GM12878 (cell line): ENCODE measurements at regions not wholly inside any gene's neighbourhood (a gene's known extent, or its start where the extent isn't known, plus 50 kb on each side); places are given as distances from the start of the nearest gene placed in this dataset.

Experiments
- ATAC-seq: fragments of 200-7000 bp; cut with Tn5 transposase; 3 replicates; pipeline ENCODE4 v1.9.1; 2020; ENCODE audit warnings: mild to moderate bottlenecking, moderate library complexity
- BruUV-seq: library from RNA; stranded (reverse); fragments of 400-500 nt; replicated peaks from 2 replicates; lab custom pipeline; 2021; lab: Mats Ljungman, UMichigan
- CTCF ChIA-PET: fragments of 300-600 bp; sonication (Branson Sonifier 250); formaldehyde crosslinking; extraction: SDS; loops from one replicate; lab custom pipeline; 2021; ENCODE audit warnings: inconsistent platforms; lab: Yijun Ruan, JAX
- POLR2A ChIA-PET: fragments of 350-600 bp; formaldehyde crosslinking; extraction: SDS; loops from one replicate; lab custom pipeline; 2021; ENCODE audit warnings: inconsistent platforms; lab: Charles Lee
- RAD21 ChIA-PET: fragments of 300-600 bp; sonication (Branson Sonifier 250); formaldehyde crosslinking; loops from one replicate; lab custom pipeline; 2023; ENCODE audit warnings: antibody characterized with exemption; ENCODE audit not compliant: unreplicated experiment; lab: Charles Lee
- SMC1A ChIA-PET: fragments of 300-600 bp; sonication (Branson Sonifier 250); formaldehyde crosslinking; loops from one replicate; lab custom pipeline; 2023; ENCODE audit not compliant: unreplicated experiment, uncharacterized antibody; lab: Charles Lee
- DNase-seq: peaks from one replicate; pipeline ENCODE4 v3.0.0-alpha.2; 2011; ENCODE audit warnings: low read depth, low spot score
- FAIRE-seq: peaks from 3 replicates; lab custom pipeline; 2011; peaks lifted over from hg19 to GRCh38; lab: Jason Lieb, UNC
- H2AFZ ChIP-seq: 2 replicates; pipeline ENCODE4 v1.6.0; 2011; ENCODE audit warnings: low read depth, low read length, control low read depth; ENCODE audit not compliant: control insufficient read depth
- H3K27ac ChIP-seq: 2 replicates; pipeline ENCODE4 v1.5.1; 2011; ENCODE audit warnings: control low read depth; ENCODE audit not compliant: control insufficient read depth, insufficient read depth
- H3K27me3 ChIP-seq, 2 experiments: replicated peaks in 1 of 2; 2 replicates each; pipeline versions ENCODE4 v1.6.0 to v1.6.1; 2011; ENCODE audit warnings: low read length in 1 of 2; ENCODE audit not compliant: control insufficient read depth in 2 of 2, insufficient read depth in 2 of 2
- H3K36me3 ChIP-seq, 2 experiments: 2 replicates each; pipeline ENCODE4 v1.5.1; 2011; ENCODE audit warnings: low read length in 1 of 2; ENCODE audit not compliant: control insufficient read depth in 2 of 2, insufficient read depth in 2 of 2
- H3K4me1 ChIP-seq: 2 replicates; pipeline ENCODE4 v1.6.1; 2011; ENCODE audit warnings: mild to moderate bottlenecking, low read length, moderate library complexity, mixed read lengths; ENCODE audit not compliant: control insufficient read depth, insufficient read depth
- H3K4me2 ChIP-seq: 2 replicates; pipeline ENCODE4 v1.6.0; 2011; ENCODE audit warnings: control low read depth; ENCODE audit not compliant: control insufficient read depth, insufficient read depth
- H3K4me3 ChIP-seq: fragments of 200-600 bp; sonication (generic); 2 replicates; pipeline ENCODE4 v1.5.1; 2016
- H3K79me2 ChIP-seq: 2 replicates; pipeline ENCODE4 v1.6.0; 2011; ENCODE audit warnings: low read length; ENCODE audit not compliant: control insufficient read depth, insufficient read depth
- H3K9ac ChIP-seq: 2 replicates; pipeline ENCODE4 v1.8.0; 2011; ENCODE audit warnings: low read length, control low read depth, mixed read lengths; ENCODE audit not compliant: control insufficient read depth, insufficient read depth
- H3K9me3 ChIP-seq: replicated peaks from 3 replicates; pipeline ENCODE4 v1.5.1; 2011; ENCODE audit warnings: mild to moderate bottlenecking, low read length; ENCODE audit not compliant: control insufficient read depth, insufficient read depth
- H4K20me1 ChIP-seq: 2 replicates; pipeline ENCODE4 v1.6.0; 2011; ENCODE audit not compliant: control insufficient read depth, insufficient read depth
- ASH2L ChIP-seq: fragments of 300-600, 200-600 bp; sonication (generic); IDR thresholded peaks from 2 replicates; pipeline ENCODE4 v1.6.1; 2017; ENCODE audit warnings: low read depth, mild to moderate bottlenecking, borderline replicate concordance
- BCL11A ChIP-seq: IDR thresholded peaks from 2 replicates; pipeline ENCODE4 v1.6.1; 2011; ENCODE audit warnings: low read depth, low read length
- CBX3 ChIP-seq: fragments of 200-600 bp; sonication (generic); IDR thresholded peaks from 2 replicates; pipeline ENCODE4 v1.6.1; 2016; ENCODE audit warnings: low read depth, borderline replicate concordance
- CHD2 ChIP-seq: IDR thresholded peaks from 2 replicates; pipeline ENCODE4 v1.6.1; 2011; ENCODE audit warnings: low read depth, low read length, improper control_type of control experiment, borderline replicate concordance
- HDAC6 ChIP-seq: fragments of 200-600 bp; sonication (generic); IDR thresholded peaks from one replicate; pipeline ENCODE4 v1.8.0; 2017; ENCODE audit warnings: antibody characterized with exemption; ENCODE audit not compliant: unreplicated experiment
- JUNB ChIP-seq: IDR thresholded peaks from 2 replicates; pipeline ENCODE4 v1.6.1; 2016; ENCODE audit warnings: antibody characterized with exemption, mild to moderate bottlenecking
- JUND ChIP-seq: IDR thresholded peaks from 2 replicates; pipeline ENCODE4 v1.6.1; 2012; ENCODE audit warnings: low read depth, mild to moderate bottlenecking, low read length, improper control_type of control experiment, moderate library complexity
- KLF5 ChIP-seq: fragments of 450-650 bp; IDR thresholded peaks from 2 replicates; pipeline ENCODE4 v1.6.1; 2014; ENCODE audit warnings: mild to moderate bottlenecking; ENCODE audit not compliant: partially characterized antibody
- MYB ChIP-seq: fragments of 150-350 bp; IDR thresholded peaks from 2 replicates; pipeline ENCODE4 v1.6.1; 2014; ENCODE audit warnings: mild to moderate bottlenecking, low read depth, low read length, borderline replicate concordance
- NFYB ChIP-seq: IDR thresholded peaks from 2 replicates; pipeline ENCODE4 v1.6.1; 2011; ENCODE audit warnings: low read depth, mild to moderate bottlenecking, low read length, improper control_type of control experiment, moderate library complexity; ENCODE audit not compliant: insufficient read depth
- SMAD1 ChIP-seq: fragments of 450-650 bp; IDR thresholded peaks from 2 replicates; pipeline ENCODE4 v1.6.1; 2018; ENCODE audit warnings: mild to moderate bottlenecking, low read depth; ENCODE audit not compliant: partially characterized antibody
- TAF1 ChIP-seq: IDR thresholded peaks from 2 replicates; pipeline ENCODE4 v1.6.1; 2011; ENCODE audit warnings: mild to moderate bottlenecking, low read depth, low read length, borderline replicate concordance
- WRNIP1 ChIP-seq: IDR thresholded peaks from 2 replicates; pipeline ENCODE4 v1.6.1; 2011; ENCODE audit warnings: low read depth, low read length, improper control_type of control experiment, borderline replicate concordance
- ZZZ3 ChIP-seq: IDR thresholded peaks from 2 replicates; pipeline ENCODE4 v1.6.1; 2011; ENCODE audit warnings: low read depth; ENCODE audit not compliant: control insufficient read depth, insufficient read length
- in situ Hi-C: fragments of 300-500 bp; cut with MboI; formaldehyde crosslinking; loops from 9 replicates; pipeline ENCODE4 v1.14.3; 2018; ENCODE audit warnings: mixed read lengths
- intact Hi-C: fragments of 100-400 bp; cut with micrococcal nuclease; formaldehyde crosslinking; loops from one replicate; pipeline ENCODE4 v1.14.2; 2022; ENCODE audit not compliant: unreplicated experiment
- TF ChIP-seq, protein P1 (sequence below): IDR thresholded peaks from 2 replicates; pipeline ENCODE4 v1.6.1; 2012; ENCODE audit warnings: low read length, inconsistent platforms
- TF ChIP-seq, protein P2 (sequence below): fragments of 450-650 bp; formaldehyde crosslinking; IDR thresholded peaks from 2 replicates; pipeline ENCODE4 v1.5.0; 2022; ENCODE audit warnings: mild to moderate bottlenecking, missing genetic modification characterization
- TF ChIP-seq, protein P3 (sequence below): IDR thresholded peaks from 2 replicates; pipeline ENCODE4 v1.6.1; 2012; ENCODE audit warnings: low read depth, low read length, improper control_type of control experiment
- TF ChIP-seq, protein P4 (sequence below): fragments of 450-650 bp; formaldehyde crosslinking; IDR thresholded peaks from 2 replicates; pipeline ENCODE4 v1.4.0; 2022; ENCODE audit warnings: mild to moderate bottlenecking, moderate library complexity

DNA sequence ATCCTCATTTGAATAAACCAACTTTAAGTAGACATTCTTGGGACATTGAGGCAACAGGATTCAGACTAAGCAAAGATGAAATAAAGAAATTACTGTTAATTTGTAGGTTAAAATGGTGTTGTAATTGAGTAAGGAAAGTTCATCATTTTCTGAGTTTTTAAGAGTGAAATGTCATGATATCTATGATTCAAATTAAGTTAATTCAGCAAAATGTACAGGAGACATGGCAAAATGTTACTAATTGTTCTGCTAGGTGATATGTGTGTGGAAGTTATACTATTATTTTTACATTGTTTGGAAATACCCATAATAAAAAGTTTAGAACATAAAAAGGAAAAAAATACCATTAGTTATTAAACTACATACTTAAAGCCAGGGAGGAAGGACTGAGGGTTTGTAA is 55.0 kb upstream of the EGLN3 start:
- Histone ChIP-seq H2AFZ (no peak overlapping the region), H3K4me3 (no peak overlapping the region), H3K9me3 (no peaks in the 10 kb centered on the region; the same call in 2 of the 3 replicates), H4K20me1 (no peaks in the 10 kb centered on the region), H3K27me3 (no peaks in the 10 kb centered on the region), H3K79me2 (no peaks in the 10 kb centered on the region), H3K4me1 (peaks cover 7% of the 10 kb centered on the region), H3K4me2 (no peak overlapping the region), H3K36me3 (no peaks in the 10 kb centered on the region), H3K9ac (no peak overlapping the region), H3K27ac (no peak overlapping the region)
- ChIA-PET CTCF (interaction anchor here (0.8 to 1.1 kb wide), 2 partner anchors 33 to 157 kb away, joined by 3 read pairs; no protein-coding TSS in a partner anchor), RAD21 (interaction anchor here (0.7 kb wide), 1 partner anchor 47 kb away, joined by 3 read pairs; no protein-coding TSS in a partner anchor), SMC1A (interaction anchor here (1.5 to 10.9 kb wide), 4 partner anchors 9 to 47 kb away, joined by 3 to 132 read pairs (median 22); no protein-coding TSS in a partner anchor), POLR2A (no interaction called here)
- no peak for DNase-seq
- no TSS peak for BruUV-seq
- FAIRE-seq = no peak
- intact Hi-C loops (no loop called here), in situ Hi-C loops (no loop called here)
- no peak for ATAC-seq
- TF ChIP-seq BCL11A (no peak), CHD2 (no peak), JUND (no peak), JUNB (no peak), TAF1 (no peak), CBX3 (no peak), NFYB (no peak), HDAC6 (no peak), MYB (no peak), WRNIP1 (no peak), KLF5 (no peak), SMAD1 (no peak), ZZZ3 (no peak), ASH2L (no peak)
- TF ChIP-seq, protein P1, sequence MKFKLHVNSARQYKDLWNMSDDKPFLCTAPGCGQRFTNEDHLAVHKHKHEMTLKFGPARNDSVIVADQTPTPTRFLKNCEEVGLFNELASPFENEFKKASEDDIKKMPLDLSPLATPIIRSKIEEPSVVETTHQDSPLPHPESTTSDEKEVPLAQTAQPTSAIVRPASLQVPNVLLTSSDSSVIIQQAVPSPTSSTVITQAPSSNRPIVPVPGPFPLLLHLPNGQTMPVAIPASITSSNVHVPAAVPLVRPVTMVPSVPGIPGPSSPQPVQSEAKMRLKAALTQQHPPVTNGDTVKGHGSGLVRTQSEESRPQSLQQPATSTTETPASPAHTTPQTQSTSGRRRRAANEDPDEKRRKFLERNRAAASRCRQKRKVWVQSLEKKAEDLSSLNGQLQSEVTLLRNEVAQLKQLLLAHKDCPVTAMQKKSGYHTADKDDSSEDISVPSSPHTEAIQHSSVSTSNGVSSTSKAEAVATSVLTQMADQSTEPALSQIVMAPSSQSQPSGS = no peak
- TF ChIP-seq, protein P2, sequence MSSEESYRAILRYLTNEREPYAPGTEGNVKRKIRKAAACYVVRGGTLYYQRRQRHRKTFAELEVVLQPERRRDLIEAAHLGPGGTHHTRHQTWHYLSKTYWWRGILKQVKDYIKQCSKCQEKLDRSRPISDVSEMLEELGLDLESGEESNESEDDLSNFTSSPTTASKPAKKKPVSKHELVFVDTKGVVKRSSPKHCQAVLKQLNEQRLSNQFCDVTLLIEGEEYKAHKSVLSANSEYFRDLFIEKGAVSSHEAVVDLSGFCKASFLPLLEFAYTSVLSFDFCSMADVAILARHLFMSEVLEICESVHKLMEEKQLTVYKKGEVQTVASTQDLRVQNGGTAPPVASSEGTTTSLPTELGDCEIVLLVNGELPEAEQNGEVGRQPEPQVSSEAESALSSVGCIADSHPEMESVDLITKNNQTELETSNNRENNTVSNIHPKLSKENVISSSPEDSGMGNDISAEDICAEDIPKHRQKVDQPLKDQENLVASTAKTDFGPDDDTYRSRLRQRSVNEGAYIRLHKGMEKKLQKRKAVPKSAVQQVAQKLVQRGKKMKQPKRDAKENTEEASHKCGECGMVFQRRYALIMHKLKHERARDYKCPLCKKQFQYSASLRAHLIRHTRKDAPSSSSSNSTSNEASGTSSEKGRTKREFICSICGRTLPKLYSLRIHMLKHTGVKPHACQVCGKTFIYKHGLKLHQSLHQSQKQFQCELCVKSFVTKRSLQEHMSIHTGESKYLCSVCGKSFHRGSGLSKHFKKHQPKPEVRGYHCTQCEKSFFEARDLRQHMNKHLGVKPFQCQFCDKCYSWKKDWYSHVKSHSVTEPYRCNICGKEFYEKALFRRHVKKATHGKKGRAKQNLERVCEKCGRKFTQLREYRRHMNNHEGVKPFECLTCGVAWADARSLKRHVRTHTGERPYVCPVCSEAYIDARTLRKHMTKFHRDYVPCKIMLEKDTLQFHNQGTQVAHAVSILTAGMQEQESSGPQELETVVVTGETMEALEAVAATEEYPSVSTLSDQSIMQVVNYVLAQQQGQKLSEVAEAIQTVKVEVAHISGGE (CRISPR knock-in tag) = no peak
- TF ChIP-seq, protein P3, sequence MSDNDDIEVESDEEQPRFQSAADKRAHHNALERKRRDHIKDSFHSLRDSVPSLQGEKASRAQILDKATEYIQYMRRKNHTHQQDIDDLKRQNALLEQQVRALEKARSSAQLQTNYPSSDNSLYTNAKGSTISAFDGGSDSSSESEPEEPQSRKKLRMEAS = no peak
- TF ChIP-seq, protein P4, sequence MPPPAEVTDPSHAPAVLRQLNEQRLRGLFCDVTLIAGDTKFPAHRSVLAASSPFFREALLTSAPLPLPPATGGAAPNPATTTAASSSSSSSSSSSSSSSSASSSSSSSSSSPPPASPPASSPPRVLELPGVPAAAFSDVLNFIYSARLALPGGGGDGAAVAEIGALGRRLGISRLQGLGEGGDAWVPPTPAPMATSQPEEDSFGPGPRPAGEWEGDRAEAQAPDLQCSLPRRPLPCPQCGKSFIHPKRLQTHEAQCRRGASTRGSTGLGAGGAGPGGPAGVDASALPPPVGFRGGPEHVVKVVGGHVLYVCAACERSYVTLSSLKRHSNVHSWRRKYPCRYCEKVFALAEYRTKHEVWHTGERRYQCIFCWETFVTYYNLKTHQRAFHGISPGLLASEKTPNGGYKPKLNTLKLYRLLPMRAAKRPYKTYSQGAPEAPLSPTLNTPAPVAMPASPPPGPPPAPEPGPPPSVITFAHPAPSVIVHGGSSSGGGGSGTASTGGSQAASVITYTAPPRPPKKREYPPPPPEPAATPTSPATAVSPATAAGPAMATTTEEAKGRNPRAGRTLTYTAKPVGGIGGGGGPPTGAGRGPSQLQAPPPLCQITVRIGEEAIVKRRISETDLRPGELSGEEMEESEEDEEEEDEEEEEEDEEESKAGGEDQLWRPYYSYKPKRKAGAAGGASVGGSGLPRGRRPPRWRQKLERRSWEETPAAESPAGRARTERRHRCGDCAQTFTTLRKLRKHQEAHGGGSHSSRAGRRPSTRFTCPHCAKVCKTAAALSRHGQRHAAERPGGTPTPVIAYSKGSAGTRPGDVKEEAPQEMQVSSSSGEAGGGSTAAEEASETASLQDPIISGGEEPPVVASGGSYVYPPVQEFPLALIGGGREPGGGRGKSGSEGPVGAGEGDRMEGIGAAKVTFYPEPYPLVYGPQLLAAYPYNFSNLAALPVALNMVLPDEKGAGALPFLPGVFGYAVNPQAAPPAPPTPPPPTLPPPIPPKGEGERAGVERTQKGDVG (CRISPR knock-in tag) = no peak
